ENCODE measurements at regions not wholly inside any gene's neighbourhood (a gene's known extent, or its start where the extent isn't known, plus 50 kb on each side); places are given as distances from the start of the nearest gene placed in this dataset.

DNA sequence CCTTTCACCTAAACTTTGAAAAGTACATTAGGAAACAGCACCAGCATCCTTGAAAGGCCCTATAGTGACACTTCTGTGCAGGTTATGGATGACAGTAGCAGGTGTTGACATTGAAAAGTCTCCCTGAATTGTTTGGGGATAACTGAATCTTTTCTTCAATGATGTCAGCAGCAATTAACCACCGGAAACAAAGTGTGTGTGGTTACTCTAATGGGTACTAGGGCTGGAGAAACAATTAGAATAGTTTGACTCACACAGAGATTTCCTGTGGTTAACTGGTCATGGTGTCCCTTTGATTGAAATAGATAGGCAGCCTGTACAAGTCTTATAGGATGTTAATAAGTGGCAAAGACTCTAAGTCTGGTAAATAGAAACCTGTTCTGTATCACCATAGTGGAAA is 189.1 kb downstream of the TBX18 start (continued):
- TF ChIP-seq ZNF768 (tag by site-specific recombination; IDR thresholded peaks at IDR 0.05) (no peak), ZIC2 (tag by site-specific recombination; IDR thresholded peaks at IDR 0.05) (0 out of 2 replicates have a peak, but pooled peaks have one; percentile 17), ZNF394 (tag by site-specific recombination; IDR thresholded peaks at IDR 0.05; ENCODE audit: borderline replicate concordance) (peak; percentile 44; the same call in 1 of the 2 replicates)

DNA sequence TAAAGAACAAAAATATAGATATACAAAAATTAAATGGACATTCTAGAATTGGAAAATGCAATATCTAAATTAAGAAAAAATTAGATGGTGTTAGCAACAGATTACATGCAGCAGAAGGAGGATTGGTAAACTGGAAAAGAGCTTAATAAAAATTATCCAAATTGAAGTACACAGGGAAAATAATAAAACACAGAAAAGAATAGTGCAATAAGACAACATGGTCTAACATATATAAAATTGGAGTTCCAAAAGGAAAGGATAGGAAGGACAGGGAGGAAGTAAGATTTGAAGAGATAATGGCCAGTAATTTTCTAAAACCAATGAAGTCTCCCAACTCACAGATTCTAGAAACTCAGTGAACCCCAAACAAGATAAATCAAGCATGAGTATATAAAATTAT is 194.5 kb downstream of the TBX18 start:
- TF ChIP-seq ZNF366 (tag by site-specific recombination; conservative IDR thresholded peaks at IDR 0.05) (no peak), ZNF501 (tag by site-specific recombination; IDR thresholded peaks at IDR 0.05) (no peak), ZNF2 (tag by site-specific recombination; IDR thresholded peaks at IDR 0.05) (no peak), ZNF133 (tag by site-specific recombination; IDR thresholded peaks at IDR 0.05) (peak; percentile 97), OSR2 (tag by site-specific recombination; IDR thresholded peaks at IDR 0.05) (no peak), ZNF530 (tag by site-specific recombination; IDR thresholded peaks at IDR 0.05; ENCODE audit: low read depth) (no peak), ZNF555 (tag by site-specific recombination; conservative IDR thresholded peaks at IDR 0.05) (no peak), ZNF785 (tag by site-specific recombination; IDR thresholded peaks at IDR 0.05) (no peak), HOXC10 (CRISPR knock-in tag; IDR thresholded peaks at IDR 0.05) (no peak), SETDB1 (IDR thresholded peaks at IDR 0.05; ENCODE audit: insufficient read length, low read length) (peak; percentile 61)
- TF ChIP-seq, protein P1, sequence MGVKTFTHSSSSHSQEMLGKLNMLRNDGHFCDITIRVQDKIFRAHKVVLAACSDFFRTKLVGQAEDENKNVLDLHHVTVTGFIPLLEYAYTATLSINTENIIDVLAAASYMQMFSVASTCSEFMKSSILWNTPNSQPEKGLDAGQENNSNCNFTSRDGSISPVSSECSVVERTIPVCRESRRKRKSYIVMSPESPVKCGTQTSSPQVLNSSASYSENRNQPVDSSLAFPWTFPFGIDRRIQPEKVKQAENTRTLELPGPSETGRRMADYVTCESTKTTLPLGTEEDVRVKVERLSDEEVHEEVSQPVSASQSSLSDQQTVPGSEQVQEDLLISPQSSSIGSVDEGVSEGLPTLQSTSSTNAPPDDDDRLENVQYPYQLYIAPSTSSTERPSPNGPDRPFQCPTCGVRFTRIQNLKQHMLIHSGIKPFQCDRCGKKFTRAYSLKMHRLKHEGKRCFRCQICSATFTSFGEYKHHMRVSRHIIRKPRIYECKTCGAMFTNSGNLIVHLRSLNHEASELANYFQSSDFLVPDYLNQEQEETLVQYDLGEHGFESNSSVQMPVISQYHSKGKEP (tag by site-specific recombination; IDR thresholded peaks at IDR 0.05): no peak
- TF ChIP-seq, protein P2, sequence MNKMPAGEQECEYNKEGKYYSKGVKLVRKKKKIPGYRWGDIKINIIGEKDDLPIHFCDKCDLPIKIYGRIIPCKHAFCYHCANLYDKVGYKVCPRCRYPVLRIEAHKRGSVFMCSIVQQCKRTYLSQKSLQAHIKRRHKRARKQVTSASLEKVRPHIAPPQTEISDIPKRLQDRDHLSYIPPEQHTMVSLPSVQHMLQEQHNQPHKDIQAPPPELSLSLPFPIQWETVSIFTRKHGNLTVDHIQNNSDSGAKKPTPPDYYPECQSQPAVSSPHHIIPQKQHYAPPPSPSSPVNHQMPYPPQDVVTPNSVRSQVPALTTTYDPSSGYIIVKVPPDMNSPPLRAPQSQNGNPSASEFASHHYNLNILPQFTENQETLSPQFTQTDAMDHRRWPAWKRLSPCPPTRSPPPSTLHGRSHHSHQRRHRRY (tag by site-specific recombination; IDR thresholded peaks at IDR 0.05): no peak
- TF ChIP-seq, protein P3, sequence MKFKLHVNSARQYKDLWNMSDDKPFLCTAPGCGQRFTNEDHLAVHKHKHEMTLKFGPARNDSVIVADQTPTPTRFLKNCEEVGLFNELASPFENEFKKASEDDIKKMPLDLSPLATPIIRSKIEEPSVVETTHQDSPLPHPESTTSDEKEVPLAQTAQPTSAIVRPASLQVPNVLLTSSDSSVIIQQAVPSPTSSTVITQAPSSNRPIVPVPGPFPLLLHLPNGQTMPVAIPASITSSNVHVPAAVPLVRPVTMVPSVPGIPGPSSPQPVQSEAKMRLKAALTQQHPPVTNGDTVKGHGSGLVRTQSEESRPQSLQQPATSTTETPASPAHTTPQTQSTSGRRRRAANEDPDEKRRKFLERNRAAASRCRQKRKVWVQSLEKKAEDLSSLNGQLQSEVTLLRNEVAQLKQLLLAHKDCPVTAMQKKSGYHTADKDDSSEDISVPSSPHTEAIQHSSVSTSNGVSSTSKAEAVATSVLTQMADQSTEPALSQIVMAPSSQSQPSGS (tag by site-specific recombination; IDR thresholded peaks at IDR 0.05; ENCODE audit: low read depth): no peak
- ChIA-PET CTCF (interaction anchor here (0.5 to 5.2 kb wide), 7 partner anchors 119 to 755 kb away, joined by 3 to 44 read pairs (median 3); no protein-coding TSS in a partner anchor), POLR2A (no interaction called here)
- Histone ChIP-seq H3K4me3 (ENCODE audit: low read depth, low read length) (no peak overlapping the region), H3K27ac (ENCODE audit: extremely low read depth, low read depth, low read length) (no peak overlapping the region), H3K4me1 (ENCODE audit: control insufficient read depth, insufficient read depth, low read length) (no peaks in the 10 kb centered on the region), H3K36me3 (ENCODE audit: control insufficient read depth in 2 of 2, insufficient read depth in 1 of 2, low read length in 2 of 2) (no peaks in the 10 kb centered on the region), H3K9me3 (ENCODE audit: control insufficient read depth, insufficient read depth, low read depth, low read length) (no peaks in the 10 kb centered on the region)

DNA sequence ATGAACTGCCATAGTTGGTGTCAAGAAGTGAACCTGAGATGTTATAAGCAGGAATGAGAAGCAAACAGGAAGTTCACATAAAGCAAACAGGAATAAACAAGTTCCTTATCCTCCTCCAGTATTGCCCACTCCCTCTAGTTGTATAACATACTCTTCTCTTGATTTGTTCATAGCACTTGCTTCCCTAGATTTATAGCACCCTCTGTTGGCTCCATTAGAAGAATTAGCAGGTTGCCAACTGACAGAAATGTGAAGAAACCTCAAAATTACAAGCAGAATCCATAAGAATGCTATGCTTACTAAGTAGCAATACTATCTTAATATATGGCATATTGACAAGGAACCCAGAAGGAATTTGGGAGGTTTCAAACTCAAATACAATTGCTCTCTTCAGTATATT is 195.4 kb downstream of the TBX18 start:
- Histone ChIP-seq H3K27ac (ENCODE audit: extremely low read depth, low read depth, low read length) (no peak overlapping the region), H3K4me1 (ENCODE audit: control insufficient read depth, insufficient read depth, low read length) (no peaks in the 10 kb centered on the region), H3K36me3 (ENCODE audit: control insufficient read depth in 2 of 2, insufficient read depth in 1 of 2, low read length in 2 of 2) (no peaks in the 10 kb centered on the region), H3K9me3 (ENCODE audit: control insufficient read depth, insufficient read depth, low read depth, low read length) (no peaks in the 10 kb centered on the region), H3K4me3 (ENCODE audit: low read depth, low read length) (no peak overlapping the region)
- ChIA-PET POLR2A (no interaction called here), CTCF (interaction anchor here (0.7 to 5.2 kb wide), 10 partner anchors 15 to 756 kb away, joined by 3 to 44 read pairs (median 4); no protein-coding TSS in a partner anchor)
- TF ChIP-seq, protein P4, sequence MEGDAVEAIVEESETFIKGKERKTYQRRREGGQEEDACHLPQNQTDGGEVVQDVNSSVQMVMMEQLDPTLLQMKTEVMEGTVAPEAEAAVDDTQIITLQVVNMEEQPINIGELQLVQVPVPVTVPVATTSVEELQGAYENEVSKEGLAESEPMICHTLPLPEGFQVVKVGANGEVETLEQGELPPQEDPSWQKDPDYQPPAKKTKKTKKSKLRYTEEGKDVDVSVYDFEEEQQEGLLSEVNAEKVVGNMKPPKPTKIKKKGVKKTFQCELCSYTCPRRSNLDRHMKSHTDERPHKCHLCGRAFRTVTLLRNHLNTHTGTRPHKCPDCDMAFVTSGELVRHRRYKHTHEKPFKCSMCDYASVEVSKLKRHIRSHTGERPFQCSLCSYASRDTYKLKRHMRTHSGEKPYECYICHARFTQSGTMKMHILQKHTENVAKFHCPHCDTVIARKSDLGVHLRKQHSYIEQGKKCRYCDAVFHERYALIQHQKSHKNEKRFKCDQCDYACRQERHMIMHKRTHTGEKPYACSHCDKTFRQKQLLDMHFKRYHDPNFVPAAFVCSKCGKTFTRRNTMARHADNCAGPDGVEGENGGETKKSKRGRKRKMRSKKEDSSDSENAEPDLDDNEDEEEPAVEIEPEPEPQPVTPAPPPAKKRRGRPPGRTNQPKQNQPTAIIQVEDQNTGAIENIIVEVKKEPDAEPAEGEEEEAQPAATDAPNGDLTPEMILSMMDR (tag by site-specific recombination; IDR thresholded peaks at IDR 0.05): peak; percentile 33; the same call in 1 of the 2 replicates
- TF ChIP-seq, protein P5, sequence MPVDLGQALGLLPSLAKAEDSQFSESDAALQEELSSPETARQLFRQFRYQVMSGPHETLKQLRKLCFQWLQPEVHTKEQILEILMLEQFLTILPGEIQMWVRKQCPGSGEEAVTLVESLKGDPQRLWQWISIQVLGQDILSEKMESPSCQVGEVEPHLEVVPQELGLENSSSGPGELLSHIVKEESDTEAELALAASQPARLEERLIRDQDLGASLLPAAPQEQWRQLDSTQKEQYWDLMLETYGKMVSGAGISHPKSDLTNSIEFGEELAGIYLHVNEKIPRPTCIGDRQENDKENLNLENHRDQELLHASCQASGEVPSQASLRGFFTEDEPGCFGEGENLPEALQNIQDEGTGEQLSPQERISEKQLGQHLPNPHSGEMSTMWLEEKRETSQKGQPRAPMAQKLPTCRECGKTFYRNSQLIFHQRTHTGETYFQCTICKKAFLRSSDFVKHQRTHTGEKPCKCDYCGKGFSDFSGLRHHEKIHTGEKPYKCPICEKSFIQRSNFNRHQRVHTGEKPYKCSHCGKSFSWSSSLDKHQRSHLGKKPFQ (tag by site-specific recombination; IDR thresholded peaks at IDR 0.05): no peak
- TF ChIP-seq, protein P6, sequence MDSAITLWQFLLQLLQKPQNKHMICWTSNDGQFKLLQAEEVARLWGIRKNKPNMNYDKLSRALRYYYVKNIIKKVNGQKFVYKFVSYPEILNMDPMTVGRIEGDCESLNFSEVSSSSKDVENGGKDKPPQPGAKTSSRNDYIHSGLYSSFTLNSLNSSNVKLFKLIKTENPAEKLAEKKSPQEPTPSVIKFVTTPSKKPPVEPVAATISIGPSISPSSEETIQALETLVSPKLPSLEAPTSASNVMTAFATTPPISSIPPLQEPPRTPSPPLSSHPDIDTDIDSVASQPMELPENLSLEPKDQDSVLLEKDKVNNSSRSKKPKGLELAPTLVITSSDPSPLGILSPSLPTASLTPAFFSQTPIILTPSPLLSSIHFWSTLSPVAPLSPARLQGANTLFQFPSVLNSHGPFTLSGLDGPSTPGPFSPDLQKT (IDR thresholded peaks at IDR 0.05; ENCODE audit: borderline replicate concordance, low read depth, low read length): no peak
- TF ChIP-seq ZNF654 (tag by site-specific recombination; IDR thresholded peaks at IDR 0.05; ENCODE audit: low read depth): peak; percentile 37; the same call in 1 of the 2 replicates

All from HEK293 (cell line).